GM19397 (cell line): ENCODE measurements at regions not wholly inside any gene's neighbourhood (a gene's known extent, or its start where the extent isn't known, plus 50 kb on each side); places are given as distances from the start of the nearest gene placed in this dataset.

Experiments used
- ATAC-seq: cut with Tn5 transposase; IDR thresholded peaks from one replicate; pipeline ENCODE4 v1.9.1; 2021; ENCODE audit warnings: mild to moderate bottlenecking, moderate library complexity; ENCODE audit not compliant: unreplicated experiment

- ATAC-seq = no peak
Observed at GRCh38 chr4:129641179-129641578, 545.2 kb downstream of the C4orf33 start.

- no peak for ATAC-seq
Observed at GRCh38 chr4:129645461-129645860, 549.5 kb downstream of the C4orf33 start.

GRCh38 chr4:129668092-129668491, 572.1 kb downstream of the C4orf33 start:
- no peak for ATAC-seq

- no peak for ATAC-seq
Observed at GRCh38 chr4:129672941-129673340, 577.0 kb downstream of the C4orf33 start.

DNA sequence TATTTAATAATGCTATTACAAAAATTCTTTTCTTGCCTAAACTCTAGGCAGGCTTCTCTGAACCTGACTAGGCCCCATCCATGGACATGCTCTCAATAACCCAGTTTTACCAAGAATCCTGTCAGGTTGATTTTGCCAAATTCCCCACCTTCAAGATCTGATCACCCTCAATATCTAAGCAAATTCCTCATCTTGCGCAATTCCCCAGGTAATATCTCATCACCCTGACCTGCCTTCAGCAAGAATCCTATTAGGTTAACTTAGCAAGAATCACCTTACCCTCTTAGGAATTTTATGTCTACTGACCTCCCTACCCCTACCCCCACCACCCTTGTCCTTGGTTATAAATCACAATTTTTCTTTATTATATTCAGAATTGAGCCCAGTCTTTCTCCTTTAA, 579.1 kb downstream of the C4orf33 start:
- no peak for ATAC-seq

GRCh38 chr4:129676934-129677333, 581.0 kb downstream of the C4orf33 start:
- ATAC-seq = no peak

- no peak for ATAC-seq
Observed at GRCh38 chr4:129682586-129682985, 586.6 kb downstream of the C4orf33 start.

GRCh38 chr4:129707949-129708348, 612.0 kb downstream of the C4orf33 start:
- no peak for ATAC-seq

DNA sequence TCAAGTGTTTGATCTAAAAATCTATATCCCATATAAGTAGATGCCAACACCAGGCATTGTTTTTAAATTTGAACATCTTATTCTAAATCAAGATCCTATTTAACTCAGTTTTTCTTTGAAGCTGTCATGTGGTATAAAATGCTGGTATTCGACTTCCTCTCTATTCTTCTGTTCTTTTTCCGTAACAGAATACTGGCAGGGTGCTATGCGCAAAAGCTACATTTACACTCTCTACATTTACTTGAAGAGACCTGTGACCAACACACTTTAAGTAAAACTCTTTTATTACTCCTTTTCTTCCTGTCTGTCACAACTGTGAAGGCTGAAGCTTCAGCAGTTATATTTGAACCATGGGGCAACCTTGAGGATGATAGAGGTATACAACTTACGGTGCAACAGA, 612.8 kb downstream of the C4orf33 start:
- no peak for ATAC-seq

DNA sequence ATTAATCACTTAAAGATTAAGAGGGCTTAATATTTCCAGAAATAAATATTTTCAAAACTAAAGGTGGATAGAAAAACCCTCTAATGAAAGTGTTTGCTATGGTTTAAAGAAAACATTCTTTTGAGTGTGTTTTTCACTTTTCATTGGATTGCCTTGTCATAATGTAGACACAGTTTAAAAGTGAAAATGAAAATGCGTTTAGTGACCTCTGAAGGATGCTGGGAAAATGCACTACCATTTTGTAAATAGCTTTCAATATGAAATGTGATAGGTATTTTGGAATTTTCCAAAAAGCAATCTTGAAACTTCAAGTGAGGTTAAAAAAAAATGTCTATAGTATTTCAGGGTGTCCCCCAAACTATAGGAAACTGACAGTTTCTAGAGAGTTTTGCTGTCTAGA, 642.2 kb downstream of the C4orf33 start:
- ATAC-seq = no peak

- ATAC-seq = no peak
Observed at GRCh38 chr4:129747756-129748155, 651.8 kb downstream of the C4orf33 start.

GRCh38 chr4:129748991-129749390, 653.0 kb downstream of the C4orf33 start:
- ATAC-seq = no peak

GRCh38 chr4:129751646-129752045, 655.7 kb downstream of the C4orf33 start:
- ATAC-seq = no peak

DNA sequence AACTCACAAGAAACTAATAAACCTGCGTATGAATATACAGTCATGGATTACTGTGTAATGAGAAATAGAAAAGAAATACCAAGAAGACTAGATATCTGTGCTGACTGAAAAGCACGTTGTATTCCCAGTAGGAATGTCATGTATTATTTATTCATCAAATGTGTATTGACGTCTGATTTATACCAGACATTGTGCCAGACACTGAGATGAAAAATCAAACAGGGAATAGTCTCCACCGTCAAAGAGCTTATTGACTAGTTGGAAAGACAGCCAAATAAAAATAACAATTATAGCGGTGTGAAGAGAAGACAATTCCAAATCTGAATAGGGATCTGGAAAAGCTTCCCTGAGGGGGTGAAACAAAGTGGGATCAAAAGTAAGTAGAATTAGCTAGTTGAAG, 687.6 kb downstream of the C4orf33 start:
- ATAC-seq = no peak

DNA sequence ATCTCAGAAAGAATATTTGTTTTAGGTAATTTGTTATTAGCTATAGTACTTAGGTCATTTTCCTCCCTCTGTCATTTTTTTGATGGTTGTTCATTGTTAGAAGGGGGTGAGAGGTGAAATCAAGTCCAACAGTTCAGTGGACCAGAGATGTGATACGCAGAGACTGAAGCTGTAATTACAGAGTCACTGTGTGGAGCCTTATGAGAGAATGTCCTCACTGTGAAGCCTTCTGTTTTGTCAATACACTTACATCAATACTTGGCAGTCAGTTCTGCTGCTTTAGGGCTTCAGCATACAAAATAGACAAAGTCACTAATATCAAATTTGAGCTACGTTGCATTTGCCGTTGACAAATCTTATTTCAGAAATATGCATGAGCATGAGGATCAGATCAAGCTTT, 692.5 kb downstream of the C4orf33 start:
- no peak for ATAC-seq

DNA sequence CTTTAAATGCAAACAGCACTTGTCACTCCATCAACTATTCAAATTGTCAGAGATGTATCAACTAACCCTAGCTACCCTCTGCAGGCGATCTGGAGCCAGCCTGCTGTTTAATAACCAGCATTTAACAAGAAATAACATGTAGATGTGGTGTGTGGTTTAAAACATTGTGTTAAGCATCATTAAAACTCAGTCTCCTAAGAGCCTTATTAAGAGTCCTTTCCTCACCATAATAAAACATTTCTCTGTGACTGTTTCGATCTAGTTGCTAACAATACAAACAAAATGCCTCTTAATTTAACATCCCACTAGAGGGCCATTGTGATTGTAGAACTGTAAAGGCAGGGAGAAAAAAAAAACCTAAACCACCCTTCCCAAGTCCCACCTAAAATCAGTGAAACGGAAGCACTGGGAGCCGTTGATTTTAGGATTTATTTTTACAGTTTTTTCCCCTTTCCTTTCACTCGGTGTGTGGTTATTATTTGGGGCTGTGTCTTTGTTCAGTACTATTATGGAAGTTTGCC, 708.6 kb downstream of the C4orf33 start:
- no peak for ATAC-seq

DNA sequence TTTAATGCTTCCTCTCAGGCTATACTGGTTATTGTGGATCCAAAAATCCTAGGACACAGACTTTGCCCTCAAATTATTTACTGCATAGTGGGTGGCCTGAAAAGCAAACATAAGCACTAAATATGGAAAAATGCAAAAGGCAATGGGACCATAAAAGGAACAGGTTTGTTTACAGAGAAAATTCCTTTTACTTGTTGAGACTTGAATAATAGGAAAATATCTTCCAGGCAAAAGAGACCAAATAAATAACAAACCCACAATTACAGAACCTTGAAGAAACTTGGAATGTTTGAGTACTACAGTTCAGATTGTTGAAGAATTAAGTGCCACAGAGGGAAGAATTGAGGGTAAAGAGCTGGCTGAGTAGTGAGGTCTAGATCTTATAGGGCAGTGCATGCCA, 711.0 kb downstream of the C4orf33 start:
- no peak for ATAC-seq

DNA sequence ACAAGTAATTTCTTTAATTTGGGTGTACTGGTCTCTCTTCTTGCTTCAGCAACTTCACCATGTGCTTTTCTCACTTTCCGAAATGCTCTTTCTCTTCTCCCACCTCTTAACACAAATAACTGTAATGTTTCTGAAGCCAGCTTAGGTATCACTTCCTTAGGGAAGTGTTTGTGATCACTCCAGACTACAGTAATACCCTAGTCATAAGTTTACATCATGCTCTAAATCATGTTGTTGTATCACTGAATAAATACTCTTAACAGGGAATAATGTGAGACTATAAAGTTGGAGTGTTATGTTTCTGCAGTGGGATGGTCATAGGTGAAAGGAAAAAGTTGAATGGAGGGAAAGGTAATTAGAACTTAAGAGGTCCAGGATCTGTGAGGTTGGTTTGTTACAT, 712.3 kb downstream of the C4orf33 start:
- ATAC-seq = no peak

DNA sequence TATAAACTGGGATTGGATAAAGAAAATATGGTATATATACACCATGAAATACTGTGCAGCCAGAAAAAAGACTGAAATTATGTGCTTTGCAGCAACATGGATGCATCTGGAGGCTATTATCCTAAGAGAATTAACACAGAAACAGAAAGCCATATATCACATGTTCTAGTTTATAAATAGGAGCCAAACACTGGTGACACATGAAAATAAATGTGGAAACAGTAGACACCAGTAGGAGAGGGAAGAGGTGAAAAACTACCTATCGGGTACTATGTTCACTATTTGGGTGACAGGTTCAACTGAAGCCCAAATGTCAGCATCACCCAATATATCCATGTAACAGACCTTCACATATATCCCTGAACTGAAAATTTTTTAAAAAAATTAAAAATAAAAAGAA, 725.1 kb downstream of the C4orf33 start:
- no peak for ATAC-seq

DNA sequence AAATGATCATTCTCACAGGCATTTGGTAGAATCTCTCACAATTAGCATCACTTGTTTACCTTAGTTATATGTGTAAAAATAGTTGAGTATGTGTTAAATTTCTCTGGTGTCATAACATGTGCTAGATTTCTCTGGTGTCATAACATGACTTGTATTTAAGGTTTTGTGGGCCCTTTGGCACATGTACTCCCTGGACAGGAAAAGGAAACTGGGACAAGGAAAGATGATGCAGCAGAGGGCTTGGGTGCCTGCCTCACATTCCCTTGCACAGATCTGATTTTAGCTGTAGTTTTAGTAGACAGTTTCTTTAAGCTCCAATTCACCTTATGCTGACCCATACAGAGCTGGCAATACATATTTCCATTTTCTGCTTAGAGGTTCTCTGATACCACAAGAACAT, 726.0 kb downstream of the C4orf33 start:
- no peak for ATAC-seq

- no peak for ATAC-seq
Observed at GRCh38 chr4:129822701-129823100, 726.7 kb downstream of the C4orf33 start.

DNA sequence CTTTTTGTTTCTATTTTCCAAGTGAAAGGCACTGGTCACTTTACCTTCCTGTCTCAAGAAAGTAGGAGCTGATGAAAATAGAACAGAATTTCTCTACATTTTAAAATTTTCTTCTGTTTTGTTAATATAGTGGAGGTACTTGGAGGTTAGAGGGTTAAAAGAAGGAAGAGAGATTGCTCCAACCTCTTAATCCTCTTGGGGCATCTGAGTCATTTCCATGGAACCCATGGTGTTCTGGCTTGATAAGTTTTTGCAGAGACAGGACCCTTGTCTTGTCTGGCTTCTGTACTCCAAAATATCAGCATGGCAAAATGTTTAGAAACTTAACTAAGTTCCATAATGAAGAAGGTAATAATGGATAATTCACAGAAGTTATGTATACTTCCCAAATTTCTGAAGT, 727.2 kb downstream of the C4orf33 start:
- ATAC-seq = no peak

GRCh38 chr4:129829373-129829772, 733.4 kb downstream of the C4orf33 start:
- no peak for ATAC-seq

- ATAC-seq = no peak
Observed at GRCh38 chr4:129839687-129840086, 743.7 kb downstream of the C4orf33 start.
